Tibial nerve (tissue), 4 donors: ENCODE measurements at regions not wholly inside any gene's neighbourhood (a gene's known extent, or its start where the extent isn't known, plus 50 kb on each side); places are given as distances from the start of the nearest gene placed in this dataset.

Source experiments
- CTCF ChIP-seq, 5 experiments: fragments of 200-600 bp in 3 of 5; fragments of 450-650 bp in 2 of 5; sonication (generic) in 3 of 5; IDR thresholded peaks; one replicate each; pipeline ENCODE4 v1.5.1; 2016 to 2019; ENCODE audit warnings: antibody characterized with exemption in 5 of 5, mild to moderate bottlenecking in 3 of 5, moderate library complexity in 2 of 5
- EP300 ChIP-seq, 2 donors: sonication (generic); formaldehyde crosslinking; IDR thresholded peaks; one replicate each; pipeline ENCODE4 v1.6.1; 2017; ENCODE audit warnings: antibody characterized with exemption in 2 of 2, mild to moderate bottlenecking in 1 of 2

GRCh38 chr3:53970661-53971060 is 79.0 kb upstream of the SELENOK start:
- TF ChIP-seq CTCF (IDR thresholded peaks at IDR 0.05) (no peak), EP300 (IDR thresholded peaks at IDR 0.05) (no peak)
